HCT116 (cell line): ENCODE measurements at regions not wholly inside any gene's neighbourhood (a gene's known extent, or its start where the extent isn't known, plus 50 kb on each side); places are given as distances from the start of the nearest gene placed in this dataset.

Source experiments
- ATAC-seq: fragments of 200-7000 bp; cut with Tn5 transposase; 2 replicates; pipeline ENCODE4 v1.9.1; 2020; ENCODE audit warnings: mild to moderate bottlenecking, moderate library complexity
- BruUV-seq: library from RNA; stranded (reverse); fragments of 400-500 nt; replicated peaks from 2 replicates; lab custom pipeline; 2021; lab: Mats Ljungman, UMichigan
- CTCF ChIA-PET: fragments of 300-600 bp; sonication (Branson Sonifier 250); formaldehyde crosslinking; loops from one replicate; lab custom pipeline; 2021; ENCODE audit warnings: antibody characterized with exemption; lab: Charles Lee
- POLR2A ChIA-PET: fragments of 300-600, 350-600 bp; sonication (Branson Sonifier 250); formaldehyde crosslinking; loops from one replicate; lab custom pipeline; 2021; ENCODE audit warnings: antibody characterized with exemption; lab: Charles Lee
- RAD21 ChIA-PET, 2 experiments: fragments of 300-600 bp; sonication (Branson Sonifier 250); formaldehyde crosslinking; loops; one replicate each; lab custom pipeline; 2023; ENCODE audit warnings: low total read pairs in 2 of 2; ENCODE audit not compliant: uncharacterized antibody in 2 of 2, unreplicated experiment in 2 of 2, low non-redundant PET in 1 of 2; lab: Charles Lee
- DNase-seq: peaks from one replicate; pipeline ENCODE4 v3.0.0-alpha.2; 2010; ENCODE audit warnings: low read depth, low spot score
- H2AFZ ChIP-seq: fragments of 200-600 bp; shearing (Covaris generic), sonication (generic); 2 replicates; pipeline ENCODE4 v1.6.1; 2017; ENCODE audit warnings: low read depth, mixed run types, mixed read lengths, antibody characterized with exemption, low read length; ENCODE audit not compliant: poor library complexity, severe bottlenecking
- H3K27ac ChIP-seq: 2 replicates; pipeline ENCODE4 v1.5.1; 2012; ENCODE audit warnings: low read depth, low read length
- H3K27me3 ChIP-seq: fragments of 200-600 bp; sonication (generic); 2 replicates; pipeline ENCODE4 v1.6.1; 2016; ENCODE audit warnings: mixed run types, low read length, mixed read lengths; ENCODE audit not compliant: insufficient read depth
- H3K36me3 ChIP-seq, 2 experiments: fragments of 200-500 bp in 1 of 2; fragments of 200-600 bp in 1 of 2; sonication (Bioruptor generic) in 1 of 2; sonication (generic) in 1 of 2; 2 replicates each; pipeline versions ENCODE4 v1.5.1 to v1.6.1; 2014 to 2016; ENCODE audit warnings: low read length in 2 of 2, inconsistent platforms in 1 of 2, mixed read lengths in 1 of 2, mixed run types in 1 of 2; ENCODE audit not compliant: insufficient read depth in 2 of 2, control insufficient read depth in 1 of 2
- H3K4me1 ChIP-seq, 2 experiments: fragments of 200-600 bp in 1 of 2; sonication (generic) in 1 of 2; 2 replicates each; pipeline versions ENCODE4 v1.5.1 to v1.6.1; 2012 to 2017; ENCODE audit warnings: low read length in 2 of 2, inconsistent platforms in 1 of 2, mild to moderate bottlenecking in 1 of 2, mixed read lengths in 1 of 2, mixed run types in 1 of 2, moderate library complexity in 1 of 2; ENCODE audit not compliant: insufficient read depth in 2 of 2, control insufficient read depth in 1 of 2
- H3K4me2 ChIP-seq: fragments of 200-600 bp; sonication (generic); 2 replicates; pipeline ENCODE4 v1.6.1; 2017; ENCODE audit warnings: mixed run types, low read length, mixed read lengths
- H3K4me3 ChIP-seq, 2 experiments: fragments of 200-600 bp in 1 of 2; sonication (generic) in 1 of 2; replicated peaks in 1 of 2; 2 replicates each; pipeline ENCODE4 v1.5.1; 2011 to 2016; ENCODE audit warnings: low read length in 2 of 2, control low read depth in 1 of 2, low read depth in 1 of 2, mild to moderate bottlenecking in 1 of 2, mixed read lengths in 1 of 2, mixed run types in 1 of 2
- H3K79me2 ChIP-seq: fragments of 200-600 bp; sonication (generic); 2 replicates; pipeline ENCODE4 v1.6.1; 2017; ENCODE audit warnings: mild to moderate bottlenecking, mixed run types, low read length, moderate library complexity, mixed read lengths; ENCODE audit not compliant: insufficient read depth
- H3K9ac ChIP-seq: fragments of 200-600 bp; sonication (generic); 2 replicates; pipeline ENCODE4 v1.6.1; 2016; ENCODE audit warnings: low read length, mixed read lengths
- H3K9me2 ChIP-seq: fragments of 200-600 bp; sonication (generic), shearing (Covaris generic); 2 replicates; pipeline ENCODE4 v1.6.1; 2017; ENCODE audit warnings: mixed run types, mild to moderate bottlenecking, moderate library complexity; ENCODE audit not compliant: insufficient read depth
- H3K9me3 ChIP-seq, 2 experiments: fragments of 200-500 bp in 1 of 2; fragments of 200-600 bp in 1 of 2; sonication (Bioruptor generic) in 1 of 2; sonication (generic) in 1 of 2; 2 replicates each; pipeline ENCODE4 v1.6.1; 2014 to 2017; ENCODE audit warnings: low read length in 2 of 2, mixed read lengths in 2 of 2, inconsistent platforms in 1 of 2, low read depth in 1 of 2, mild to moderate bottlenecking in 1 of 2, mixed run types in 1 of 2, moderate library complexity in 1 of 2; ENCODE audit not compliant: control insufficient read depth in 1 of 2, insufficient read depth in 1 of 2
- H4K20me1 ChIP-seq: fragments of 200-600 bp; sonication (generic), shearing (Covaris generic); 2 replicates; pipeline ENCODE4 v1.6.1; 2017; ENCODE audit warnings: mixed run types, mild to moderate bottlenecking, moderate library complexity; ENCODE audit not compliant: insufficient read depth
- CBX3 ChIP-seq: IDR thresholded peaks from 2 replicates; pipeline ENCODE4 v1.6.1; 2012; ENCODE audit warnings: low read depth
- CEBPB ChIP-seq: IDR thresholded peaks from 2 replicates; pipeline ENCODE4 v1.6.1; 2012; ENCODE audit warnings: low read depth
- FOSL1 ChIP-seq: IDR thresholded peaks from 2 replicates; pipeline ENCODE4 v1.6.1; 2012; ENCODE audit warnings: low read depth
- POLR2A ChIP-seq: IDR thresholded peaks from 2 replicates; pipeline ENCODE4 v1.7.0; 2011; ENCODE audit warnings: borderline replicate concordance; ENCODE audit not compliant: insufficient read depth, insufficient read length; ENCODE audit errors: extremely low read depth
- RAD21 ChIP-seq: IDR thresholded peaks from 2 replicates; pipeline ENCODE4 v1.6.1; 2012; ENCODE audit warnings: low read depth, mild to moderate bottlenecking
- SIN3A ChIP-seq: IDR thresholded peaks from 2 replicates; pipeline ENCODE4 v1.6.1; 2012; ENCODE audit warnings: low read depth
- ZNF274 ChIP-seq: fragments of 200-500 bp; sonication (Bioruptor generic); IDR thresholded peaks from 2 replicates; pipeline ENCODE4 v1.6.1; 2014; ENCODE audit warnings: mild to moderate bottlenecking, low read depth, low read length, inconsistent platforms
- intact Hi-C: fragments of 100-400 bp; cut with micrococcal nuclease; formaldehyde crosslinking; loops from 2 replicates; pipeline ENCODE4 v1.10.0; 2022
- TF ChIP-seq, protein P1 (sequence below): IDR thresholded peaks from 2 replicates; pipeline ENCODE4 v1.6.1; 2012
- TF ChIP-seq, protein P2 (sequence below): IDR thresholded peaks from 2 replicates; pipeline ENCODE4 v1.6.1; 2012; ENCODE audit warnings: low read depth

DNA sequence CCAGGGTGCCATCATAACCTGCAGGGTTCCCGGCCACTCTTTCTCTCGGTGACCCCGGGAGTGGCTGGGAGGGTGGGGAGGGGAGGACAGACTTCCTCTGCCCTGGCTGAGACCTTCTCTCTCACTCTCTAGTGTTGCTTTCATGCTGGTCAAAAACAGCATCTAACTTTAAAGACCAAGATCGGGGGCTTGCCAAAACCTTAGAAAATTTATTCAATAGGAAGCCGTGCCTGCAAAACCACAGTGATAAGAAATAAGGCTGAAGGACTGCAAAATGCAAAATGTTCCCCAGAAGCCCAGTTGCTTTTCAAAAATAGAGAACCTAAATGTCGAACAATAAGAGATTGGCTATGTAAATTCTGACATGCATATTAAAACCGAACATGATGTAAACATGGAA, 344.0 kb downstream of the FOXL1 start:
- POLR2A ChIA-PET = no interaction called here
- H3K4me2 ChIP-seq = no peak overlapping the region
- H3K4me1 ChIP-seq = no peaks in the 10 kb centered on the region
- H2AFZ ChIP-seq = no peak overlapping the region
- intact Hi-C loops = no loop called here
- H3K9ac ChIP-seq = no peak overlapping the region
- H3K27me3 ChIP-seq = peaks cover 39% of the 10 kb centered on the region
- no peaks in the 10 kb centered on the region for H3K36me3 ChIP-seq
- H3K9me3 ChIP-seq = no peaks in the 10 kb centered on the region
- DNase-seq = no peak
- no peak overlapping the region for H3K27ac ChIP-seq
- RAD21 ChIA-PET = no interaction called here
- no peak overlapping the region for H3K4me3 ChIP-seq
- no peak for ATAC-seq
- no TSS peak for BruUV-seq
- TF ChIP-seq POLR2A (no peak), SIN3A (no peak), RAD21 (no peak), FOSL1 (no peak)
- TF ChIP-seq, protein P1, sequence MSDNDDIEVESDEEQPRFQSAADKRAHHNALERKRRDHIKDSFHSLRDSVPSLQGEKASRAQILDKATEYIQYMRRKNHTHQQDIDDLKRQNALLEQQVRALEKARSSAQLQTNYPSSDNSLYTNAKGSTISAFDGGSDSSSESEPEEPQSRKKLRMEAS = no peak
- H3K9me2 ChIP-seq = no peaks in the 10 kb centered on the region
- no peaks in the 10 kb centered on the region for H3K79me2 ChIP-seq
- H4K20me1 ChIP-seq = no peaks in the 10 kb centered on the region
- CTCF ChIA-PET = no interaction called here

DNA sequence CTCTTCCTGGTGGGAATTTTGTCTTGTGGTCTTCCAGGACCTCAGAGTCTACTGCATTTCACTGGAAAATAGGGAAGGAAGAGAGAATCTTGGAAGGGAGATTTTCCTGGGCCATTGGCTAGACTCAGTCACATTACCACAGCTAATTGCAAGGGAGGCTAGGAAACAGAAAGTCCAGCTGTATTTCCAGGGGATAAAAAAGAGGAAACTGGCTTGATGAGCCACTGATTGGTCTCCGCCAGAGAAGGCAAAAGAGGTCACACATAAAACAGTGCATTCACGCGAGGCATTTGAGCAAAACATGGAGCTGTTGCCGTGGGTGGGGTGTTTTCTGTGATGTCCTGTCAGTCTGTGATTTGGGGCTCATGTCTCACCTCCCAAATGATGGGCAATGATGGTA, 345.3 kb downstream of the FOXL1 start:
- peaks cover 39% of the 10 kb centered on the region for H3K27me3 ChIP-seq
- no peaks in the 10 kb centered on the region for H3K4me1 ChIP-seq
- ATAC-seq = no peak
- TF ChIP-seq, protein P2, sequence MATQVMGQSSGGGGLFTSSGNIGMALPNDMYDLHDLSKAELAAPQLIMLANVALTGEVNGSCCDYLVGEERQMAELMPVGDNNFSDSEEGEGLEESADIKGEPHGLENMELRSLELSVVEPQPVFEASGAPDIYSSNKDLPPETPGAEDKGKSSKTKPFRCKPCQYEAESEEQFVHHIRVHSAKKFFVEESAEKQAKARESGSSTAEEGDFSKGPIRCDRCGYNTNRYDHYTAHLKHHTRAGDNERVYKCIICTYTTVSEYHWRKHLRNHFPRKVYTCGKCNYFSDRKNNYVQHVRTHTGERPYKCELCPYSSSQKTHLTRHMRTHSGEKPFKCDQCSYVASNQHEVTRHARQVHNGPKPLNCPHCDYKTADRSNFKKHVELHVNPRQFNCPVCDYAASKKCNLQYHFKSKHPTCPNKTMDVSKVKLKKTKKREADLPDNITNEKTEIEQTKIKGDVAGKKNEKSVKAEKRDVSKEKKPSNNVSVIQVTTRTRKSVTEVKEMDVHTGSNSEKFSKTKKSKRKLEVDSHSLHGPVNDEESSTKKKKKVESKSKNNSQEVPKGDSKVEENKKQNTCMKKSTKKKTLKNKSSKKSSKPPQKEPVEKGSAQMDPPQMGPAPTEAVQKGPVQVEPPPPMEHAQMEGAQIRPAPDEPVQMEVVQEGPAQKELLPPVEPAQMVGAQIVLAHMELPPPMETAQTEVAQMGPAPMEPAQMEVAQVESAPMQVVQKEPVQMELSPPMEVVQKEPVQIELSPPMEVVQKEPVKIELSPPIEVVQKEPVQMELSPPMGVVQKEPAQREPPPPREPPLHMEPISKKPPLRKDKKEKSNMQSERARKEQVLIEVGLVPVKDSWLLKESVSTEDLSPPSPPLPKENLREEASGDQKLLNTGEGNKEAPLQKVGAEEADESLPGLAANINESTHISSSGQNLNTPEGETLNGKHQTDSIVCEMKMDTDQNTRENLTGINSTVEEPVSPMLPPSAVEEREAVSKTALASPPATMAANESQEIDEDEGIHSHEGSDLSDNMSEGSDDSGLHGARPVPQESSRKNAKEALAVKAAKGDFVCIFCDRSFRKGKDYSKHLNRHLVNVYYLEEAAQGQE = no peak
- TF ChIP-seq ZNF274 (no peak), CEBPB (no peak), CBX3 (no peak)
- H3K4me3 ChIP-seq = no peak overlapping the region
- no peaks in the 10 kb centered on the region for H3K36me3 ChIP-seq
- no peak overlapping the region for H3K27ac ChIP-seq
- no peaks in the 10 kb centered on the region for H3K9me3 ChIP-seq
- no peak overlapping the region for H2AFZ ChIP-seq
- ChIA-PET CTCF (interaction anchor here (1.1 kb wide), 1 partner anchor 139 kb away, joined by 4 read pairs; no protein-coding TSS in a partner anchor), POLR2A (no interaction called here), RAD21 (no interaction called here)
- BruUV-seq = no TSS peak
- no peaks in the 10 kb centered on the region for H4K20me1 ChIP-seq
- H3K9me2 ChIP-seq = no peaks in the 10 kb centered on the region
- H3K79me2 ChIP-seq = no peaks in the 10 kb centered on the region
- H3K4me2 ChIP-seq = no peak overlapping the region
- intact Hi-C loops = no loop called here
- DNase-seq = no peak
- no peak overlapping the region for H3K9ac ChIP-seq
